B cell (primary cell): ENCODE measurements at regions not wholly inside any gene's neighbourhood (a gene's known extent, or its start where the extent isn't known, plus 50 kb on each side); places are given as distances from the start of the nearest gene placed in this dataset.

Source experiments
- ATAC-seq: fragments of 200-7000 bp; cut with Tn5 transposase; one replicate; pipeline ENCODE4 v1.10.0; 2021; ENCODE audit warnings: low read depth, mild to moderate bottlenecking, moderate number of reproducible peaks, moderate library complexity
- CTCF ChIA-PET: fragments of 350-600 bp; sonication (Branson Sonifier 250); formaldehyde crosslinking; loops from one replicate; lab custom pipeline; 2021; ENCODE audit warnings: antibody characterized with exemption, inconsistent platforms; lab: Charles Lee
- POLR2A ChIA-PET: fragments of 350-600 bp; sonication (Branson Sonifier 250); formaldehyde crosslinking; loops from one replicate; lab custom pipeline; 2021; ENCODE audit warnings: antibody characterized with exemption; lab: Charles Lee
- DNase-seq: peaks from one replicate; pipeline ENCODE4 v3.0.0; 2013
- H2AFZ ChIP-seq: 2 replicates; pipeline ENCODE4 v1.6.1; 2012; ENCODE audit warnings: mild to moderate bottlenecking, low read depth, low read length; ENCODE audit not compliant: insufficient read depth, poor library complexity, severe bottlenecking
- H3K27ac ChIP-seq, 2 donors: 1 replicate in 1 of 2; 2 replicates in 1 of 2; pipeline ENCODE4 v1.5.1; 2012 to 2013; ENCODE audit warnings: low read length in 2 of 2, mild to moderate bottlenecking in 2 of 2, moderate library complexity in 1 of 2
- H3K27me3 ChIP-seq, 4 experiments: fragments of 200-600 bp in 1 of 4; sonication (generic) in 1 of 4; replicated peaks in 1 of 4; 1 replicate in 2 of 4; 2 replicates in 2 of 4; pipeline versions ENCODE4 v1.6.1 to v1.7.0; 2013 to 2016; ENCODE audit warnings: low read length in 3 of 4, mild to moderate bottlenecking in 2 of 4, mixed read lengths in 1 of 4, moderate library complexity in 1 of 4; ENCODE audit not compliant: insufficient read depth in 4 of 4, control insufficient read depth in 3 of 4; ENCODE audit errors: control extremely low read depth in 1 of 4
- H3K36me3 ChIP-seq, 2 experiments: replicated peaks in 1 of 2; 1 replicate in 1 of 2; 2 replicates in 1 of 2; pipeline versions ENCODE4 v1.6.1 to v1.7.1; 2013; ENCODE audit warnings: low read length in 1 of 2; ENCODE audit not compliant: insufficient read depth in 2 of 2, control insufficient read depth in 1 of 2; ENCODE audit errors: control extremely low read depth in 1 of 2, extremely low read depth in 1 of 2
- H3K4me1 ChIP-seq, 2 donors: fragments of 200-600 bp in 1 of 2; sonication (generic) in 1 of 2; 1 replicate in 1 of 2; 2 replicates in 1 of 2; pipeline versions ENCODE4 v1.5.1 to v1.6.1; 2013 to 2017; ENCODE audit warnings: low read length in 2 of 2; ENCODE audit not compliant: control insufficient read depth in 2 of 2, insufficient read depth in 2 of 2
- H3K4me2 ChIP-seq: replicated peaks from 2 replicates; pipeline ENCODE3; 2012; ENCODE audit warnings: mild to moderate bottlenecking, low read depth, low read length; ENCODE audit not compliant: poor library complexity, severe bottlenecking
- H3K4me3 ChIP-seq, 5 experiments: fragments of 200-600 bp in 1 of 5; sonication (generic) in 1 of 5; 1 replicate in 3 of 5; 2 replicates in 2 of 5; pipeline versions ENCODE4 v1.5.1 to v1.7.0; 2011 to 2016; ENCODE audit warnings: low read length in 4 of 5, mild to moderate bottlenecking in 4 of 5, low read depth in 2 of 5, control low read depth in 1 of 5, moderate library complexity in 1 of 5; ENCODE audit not compliant: insufficient read depth in 1 of 5; ENCODE audit errors: control extremely low read depth in 1 of 5, extremely low read depth in 1 of 5
- H3K79me2 ChIP-seq: fragments of 200-600 bp; sonication (generic); one replicate; pipeline ENCODE4 v1.6.0; 2016; ENCODE audit warnings: low read length; ENCODE audit not compliant: control insufficient read depth, insufficient read depth
- H3K9ac ChIP-seq: fragments of 200-600 bp; sonication (generic); 2 replicates; pipeline ENCODE4 v1.6.1; 2017; ENCODE audit warnings: mild to moderate bottlenecking, low read length, moderate library complexity
- H3K9me3 ChIP-seq, 3 donors: one replicate each; pipeline versions ENCODE4 v1.6.1 to v1.7.1; 2013; ENCODE audit warnings: low read length in 2 of 3; ENCODE audit not compliant: control insufficient read depth in 2 of 3, insufficient read depth in 1 of 3; ENCODE audit errors: control extremely low read depth in 1 of 3
- H4K20me1 ChIP-seq: 2 replicates; pipeline ENCODE4 v1.6.0; 2012; ENCODE audit warnings: mild to moderate bottlenecking, low read length; ENCODE audit not compliant: insufficient read depth, control insufficient read depth, poor library complexity, severe bottlenecking
- H3K27ac Mint-ChIP-seq: one replicate; pipeline ENCODE4 v1.8.0; 2021; ENCODE audit warnings: mixed read lengths
- H3K27me3 Mint-ChIP-seq: one replicate; pipeline ENCODE4 v1.8.0; 2021; ENCODE audit warnings: mixed read lengths
- H3K4me1 Mint-ChIP-seq: one replicate; pipeline ENCODE4 v1.8.0; 2021; ENCODE audit warnings: mixed read lengths
- H3K4me3 Mint-ChIP-seq: one replicate; pipeline ENCODE4 v1.8.0; 2021; ENCODE audit warnings: mixed read lengths
- H3K9me3 Mint-ChIP-seq: one replicate; pipeline ENCODE4 v1.8.0; 2022; ENCODE audit warnings: mixed read lengths; ENCODE audit not compliant: insufficient read depth
- CTCF ChIP-seq: fragments of 200-600 bp; IDR thresholded peaks from one replicate; pipeline ENCODE4 v1.8.0; 2022; ENCODE audit warnings: antibody characterized with exemption, mild to moderate bottlenecking
- EZH2 ChIP-seq: IDR thresholded peaks from 2 replicates; pipeline ENCODE4 v1.6.1; 2012; ENCODE audit warnings: borderline replicate concordance, low read depth, mild to moderate bottlenecking, moderate library complexity, low read length; ENCODE audit not compliant: insufficient read depth, poor library complexity, severe bottlenecking
- WGBS: methylation state at CpG from one replicate; pipeline ENCODE4 v1.1.5; 2013; ENCODE audit warnings: missing lambda C conversion rate; ENCODE audit not compliant: insufficient coverage; 5-methylcytosine and 5-hydroxymethylcytosine counted together
- intact Hi-C: fragments of 100-400 bp; cut with micrococcal nuclease; formaldehyde crosslinking; loops from one replicate; pipeline ENCODE4 v1.10.0; 2022

- no peaks in the 10 kb centered on the region for H3K9me3 Mint-ChIP-seq
- no peak overlapping the region for H3K4me3 Mint-ChIP-seq
- 86% methylated on average over 1 of the region's 6 CpGs for WGBS
- H3K27me3 Mint-ChIP-seq, result peaks cover 27% of the 10 kb centered on the region
- H3K4me2 ChIP-seq, result no peak overlapping the region
- ChIA-PET CTCF (no interaction called here), POLR2A (no interaction called here)
- H3K79me2 ChIP-seq, result no peaks in the 10 kb centered on the region
- DNase-seq, result no peak
- H4K20me1 ChIP-seq, result no peaks in the 10 kb centered on the region
- H3K4me1 ChIP-seq, result no peaks in the 10 kb centered on the region
- TF ChIP-seq EZH2 (no peak), CTCF (no peak)
- H3K4me3 ChIP-seq, result no peak overlapping the region
- H3K4me1 Mint-ChIP-seq, result peaks cover 2% of the 10 kb centered on the region
- intact Hi-C loops, result no loop called here
- no peaks in the 10 kb centered on the region for H3K9me3 ChIP-seq
- no peak for ATAC-seq
- H3K27me3 ChIP-seq, result peaks cover 0 to 8% (median 0%) of the 10 kb centered on the region in 4 experiments
- H2AFZ ChIP-seq, result no peak overlapping the region
- no peaks in the 10 kb centered on the region for H3K36me3 ChIP-seq
- H3K27ac ChIP-seq, result no peak overlapping the region
- H3K9ac ChIP-seq, result no peak overlapping the region
- H3K27ac Mint-ChIP-seq, result no peak overlapping the region
Observed at GRCh38 chr6:4561773-4562400, 214.3 kb upstream of the CDYL start.

- no peaks in the 10 kb centered on the region for H3K79me2 ChIP-seq
- no peaks in the 10 kb centered on the region for H3K9me3 Mint-ChIP-seq
- DNase-seq, result no peak
- H4K20me1 ChIP-seq, result no peaks in the 10 kb centered on the region
- TF ChIP-seq CTCF (no peak), EZH2 (no peak)
- no peak for ATAC-seq
- intact Hi-C loops, result no loop called here
- ChIA-PET POLR2A (no interaction called here), CTCF (no interaction called here)
- H3K4me1 Mint-ChIP-seq, result peaks cover 2% of the 10 kb centered on the region
- WGBS, result 100% methylated on average over 1 of the region's 3 CpGs
- H3K27me3 ChIP-seq, result peaks cover 0 to 8% (median 0%) of the 10 kb centered on the region in 4 experiments
- H3K27me3 Mint-ChIP-seq, result peaks cover 28% of the 10 kb centered on the region
- no peaks in the 10 kb centered on the region for H3K36me3 ChIP-seq
- H3K4me3 Mint-ChIP-seq, result no peak overlapping the region
- no peak overlapping the region for H2AFZ ChIP-seq
- H3K4me2 ChIP-seq, result no peak overlapping the region
- no peak overlapping the region for H3K4me3 ChIP-seq
- no peak overlapping the region for H3K27ac ChIP-seq
- H3K27ac Mint-ChIP-seq, result no peak overlapping the region
- H3K9me3 ChIP-seq, result no peaks in the 10 kb centered on the region
- no peak overlapping the region for H3K9ac ChIP-seq
- H3K4me1 ChIP-seq, result no peaks in the 10 kb centered on the region
Observed at GRCh38 chr6:4561078-4561435, 215.1 kb upstream of the CDYL start.
